NT2/D1 (cell line): ENCODE measurements at regions not wholly inside any gene's neighbourhood (a gene's known extent, or its start where the extent isn't known, plus 50 kb on each side); places are given as distances from the start of the nearest gene placed in this dataset.

Experiments
- YY1 ChIP-seq: IDR thresholded peaks from 2 replicates; pipeline ENCODE4 v1.6.1; 2011; ENCODE audit not compliant: insufficient read length, insufficient read depth
- ZNF274 ChIP-seq: IDR thresholded peaks from 2 replicates; pipeline ENCODE4 v1.6.1; 2011; ENCODE audit warnings: mild to moderate bottlenecking, low read depth, low read length

DNA sequence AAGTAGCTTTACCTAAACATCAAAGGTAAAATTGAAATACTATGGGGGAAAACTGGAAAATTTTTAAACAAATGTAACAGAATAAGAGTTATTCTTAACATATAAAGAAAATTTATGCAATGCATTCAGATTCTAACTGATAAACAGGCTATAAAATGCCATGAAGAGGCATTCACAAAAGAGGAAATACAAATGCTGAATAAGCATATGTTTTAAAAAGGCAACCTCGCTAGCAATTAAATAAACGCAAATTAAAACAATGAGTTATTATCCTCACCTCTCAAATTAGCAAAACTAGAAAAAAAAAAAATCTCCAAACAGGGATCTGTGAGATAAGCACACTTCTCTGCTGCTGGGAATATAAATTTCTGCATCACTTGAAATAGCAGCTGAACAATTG is 63.2 kb upstream of the BRINP1 start:
- no peak for TF ChIP-seq ZNF274
- no peak for TF ChIP-seq YY1
